ENCODE measurements at regions not wholly inside any gene's neighbourhood (a gene's known extent, or its start where the extent isn't known, plus 50 kb on each side); places are given as distances from the start of the nearest gene placed in this dataset.
"Not testable (repeated sequence)": the region's sequence is repeated elsewhere in the genome, so short reads cannot be mapped to it uniquely, and the experiment has no call there.

DNA sequence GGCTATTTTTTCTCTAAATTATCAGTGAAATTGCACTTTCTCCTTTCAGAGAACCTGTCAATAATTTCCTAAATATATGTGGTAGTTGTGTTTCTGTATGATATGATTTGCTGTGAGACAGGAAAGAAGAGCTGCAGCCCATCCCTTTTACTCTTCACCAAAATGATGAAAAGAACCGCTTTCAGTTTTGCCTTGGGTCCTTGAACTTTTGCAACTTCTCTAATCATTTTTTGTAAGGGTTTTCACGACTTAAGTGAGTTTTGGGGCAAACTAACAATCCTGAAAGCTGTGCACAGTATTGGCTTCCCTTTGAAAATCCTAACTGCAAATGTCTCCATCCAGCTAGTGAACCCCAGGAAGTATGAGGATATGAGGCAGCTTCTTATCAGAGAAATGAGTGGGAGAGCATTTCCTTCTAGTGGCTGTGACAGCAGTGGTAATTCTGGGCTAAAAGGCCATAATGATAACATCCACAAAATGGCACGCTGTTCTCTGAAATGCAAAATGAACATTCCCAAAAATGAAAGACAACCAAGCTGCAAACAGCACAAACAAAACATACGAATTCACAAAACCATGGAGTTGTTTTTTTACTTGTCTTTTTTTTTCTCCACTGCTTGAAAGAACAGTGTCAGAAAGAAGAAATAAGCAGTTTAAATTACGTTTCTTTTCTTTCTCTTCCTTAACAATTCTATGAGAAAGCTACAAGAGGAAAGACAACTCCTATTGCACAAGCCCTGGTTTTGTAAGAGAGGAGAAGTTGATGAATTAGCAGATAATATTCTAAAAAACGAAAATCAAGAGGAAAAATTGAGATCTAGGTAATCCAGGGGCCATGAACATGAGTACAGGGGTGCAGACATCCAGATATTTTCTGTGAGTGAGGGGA is 1291.6 kb upstream of the ZEB2 start:
- DNase-seq (ENCODE audit: low read depth, low spot score) = no peak

GRCh38 chr2:145807968-145808367 is 1288.0 kb upstream of the ZEB2 start:
- no peak for DNase-seq (ENCODE audit: low read depth, low spot score)
- H3K4me3 ChIP-seq (ENCODE audit: low read length) = no peak overlapping the region

More for the DNA sequence above, 1291.6 kb upstream of the ZEB2 start:
- no peak overlapping the region for H3K4me3 ChIP-seq (ENCODE audit: low read length)

- no peak overlapping the region for H3K4me3 ChIP-seq (ENCODE audit: low read length)
- no peak for DNase-seq (ENCODE audit: low read depth, low spot score)
These were observed 1287.6 kb upstream of the ZEB2 start for GRCh38 chr2:145807554-145807953.

GRCh38 chr2:145806546-145806945 is 1286.6 kb upstream of the ZEB2 start:
- no peak overlapping the region for H3K4me3 ChIP-seq (ENCODE audit: low read length)
- DNase-seq (ENCODE audit: low read depth, low spot score) = no peak

- no peak for DNase-seq (ENCODE audit: low read depth, low spot score)
- H3K4me3 ChIP-seq (ENCODE audit: low read length) = no peak overlapping the region
These were observed 1282.2 kb upstream of the ZEB2 start for GRCh38 chr2:145802133-145802532.

GRCh38 chr2:145801210-145801609 is 1281.3 kb upstream of the ZEB2 start:
- H3K4me3 ChIP-seq (ENCODE audit: low read length) = no peak overlapping the region
- DNase-seq (ENCODE audit: low read depth, low spot score) = no peak

GRCh38 chr2:145800151-145801091 is 1280.5 kb upstream of the ZEB2 start:
- DNase-seq (ENCODE audit: low read depth, low spot score) = peak; percentile 72
- no peak overlapping the region for H3K4me3 ChIP-seq (ENCODE audit: low read length)

GRCh38 chr2:145799595-145800108 is 1279.7 kb upstream of the ZEB2 start:
- H3K4me3 ChIP-seq (ENCODE audit: low read length) = no peak overlapping the region
- no peak for DNase-seq (ENCODE audit: low read depth, low spot score)

- no peak overlapping the region for H3K4me3 ChIP-seq (ENCODE audit: low read length)
- no peak for DNase-seq (ENCODE audit: low read depth, low spot score)
These were observed 1278.5 kb upstream of the ZEB2 start for GRCh38 chr2:145798419-145798818.

DNA sequence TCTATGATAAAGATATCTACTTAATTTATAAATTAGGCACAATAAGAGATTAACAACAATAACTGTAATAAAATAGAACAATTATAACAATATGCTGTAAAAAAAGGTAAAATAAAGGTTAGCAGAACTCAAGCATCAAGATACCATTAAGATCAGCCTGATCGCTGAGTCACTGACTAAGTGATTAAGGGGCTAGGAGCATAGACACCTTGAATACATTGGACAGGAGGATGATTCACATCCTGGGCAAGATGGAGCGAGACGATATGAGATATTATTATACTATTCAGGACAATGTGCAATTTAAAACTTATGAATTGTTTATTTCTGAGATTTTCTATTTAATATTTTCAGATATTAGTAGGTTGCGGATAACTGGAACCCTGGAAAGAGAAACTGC is 1277.8 kb upstream of the ZEB2 start:
- no peak for DNase-seq (ENCODE audit: low read depth, low spot score)
- H3K4me3 ChIP-seq (ENCODE audit: low read length) = no peak overlapping the region

- no peak for DNase-seq (ENCODE audit: low read depth, low spot score)
- H3K4me3 ChIP-seq (ENCODE audit: low read length) = no peak overlapping the region
These were observed 1272.8 kb upstream of the ZEB2 start for GRCh38 chr2:145792745-145793144.

GRCh38 chr2:145789636-145790035 is 1269.7 kb upstream of the ZEB2 start:
- no peak for DNase-seq (ENCODE audit: low read depth, low spot score)
- H3K4me3 ChIP-seq (ENCODE audit: low read length) = no peak overlapping the region

DNA sequence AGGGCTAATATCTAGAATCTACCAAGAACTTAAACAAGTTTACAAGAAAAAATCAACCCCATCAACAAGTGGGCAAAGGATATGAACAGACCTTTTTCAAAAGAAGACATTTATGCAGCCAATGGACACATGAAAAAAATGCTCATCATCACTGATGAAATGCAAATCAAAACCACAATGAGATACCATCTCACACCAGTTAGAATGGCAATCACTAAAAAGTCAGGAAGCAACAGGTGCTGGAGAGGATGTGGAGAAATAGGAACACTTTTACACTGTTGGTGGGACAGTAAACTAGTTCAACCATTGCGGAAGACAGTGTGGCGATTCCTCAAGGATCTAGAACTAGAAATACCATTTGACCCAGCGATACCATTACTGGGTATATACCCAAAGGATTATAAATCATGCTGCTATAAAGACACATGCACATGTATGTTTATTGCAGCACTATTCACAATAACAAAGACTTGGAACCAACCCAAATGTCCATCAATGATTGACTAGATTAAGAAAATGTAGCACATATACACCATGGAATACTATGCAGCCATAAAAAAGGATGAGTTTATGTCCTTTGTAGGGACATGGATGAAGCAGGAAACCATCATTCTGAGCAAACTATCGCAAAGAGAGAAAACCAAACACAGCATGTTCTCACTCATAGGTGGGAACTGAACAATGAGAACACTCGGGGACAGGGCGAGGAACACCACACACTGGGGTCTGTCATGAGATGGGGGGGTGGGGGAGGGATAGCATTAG is 1267.9 kb upstream of the ZEB2 start:
- not testable (repeated sequence) for DNase-seq (ENCODE audit: low read depth, low spot score); H3K4me3 ChIP-seq (ENCODE audit: low read length)

DNA sequence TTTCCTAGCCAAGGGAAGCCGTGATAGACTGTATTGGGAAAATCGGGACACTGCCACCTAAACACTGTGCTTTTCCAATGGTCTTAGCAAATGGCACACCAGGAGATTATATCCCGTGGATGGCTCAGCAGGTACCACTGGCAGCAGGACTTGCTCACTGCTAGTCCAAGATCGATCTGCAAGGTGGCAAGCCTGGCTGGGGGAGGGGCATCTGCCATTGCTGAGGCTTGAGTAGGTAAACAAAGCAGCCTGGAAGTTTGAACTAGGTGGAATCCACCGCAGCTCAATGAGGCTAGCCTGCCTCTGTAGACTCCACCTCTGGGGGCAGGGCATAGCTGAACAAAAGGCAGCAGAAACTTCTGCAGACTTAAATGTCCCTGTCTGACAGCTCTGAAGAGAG is 1262.7 kb upstream of the ZEB2 start:
- not testable (repeated sequence) for DNase-seq (ENCODE audit: low read depth, low spot score); H3K4me3 ChIP-seq (ENCODE audit: low read length)

DNA sequence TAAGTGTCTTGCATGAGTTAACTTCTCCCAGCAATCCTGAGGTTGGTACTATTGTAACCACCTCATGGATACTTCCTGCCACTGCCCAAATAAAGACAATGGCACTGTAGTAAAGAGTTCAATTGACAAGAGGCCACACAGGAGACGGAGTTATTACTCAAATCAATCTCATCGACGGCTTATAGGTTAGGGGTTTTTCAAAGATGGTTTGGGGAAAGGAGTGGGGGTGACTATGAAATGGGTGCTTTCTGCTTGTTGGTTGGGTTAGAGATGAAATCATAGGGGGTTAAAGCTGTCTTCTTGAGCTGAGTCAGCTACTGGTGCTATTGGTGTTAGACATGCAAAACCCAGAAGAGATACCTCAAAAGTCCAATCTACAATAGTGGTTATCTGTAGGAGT is 1258.0 kb upstream of the ZEB2 start:
- H3K4me3 ChIP-seq (ENCODE audit: low read length) = no peak overlapping the region
- DNase-seq (ENCODE audit: low read depth, low spot score) = no peak

GRCh38 chr2:145777297-145777696 is 1257.4 kb upstream of the ZEB2 start:
- DNase-seq (ENCODE audit: low read depth, low spot score) = no peak
- no peak overlapping the region for H3K4me3 ChIP-seq (ENCODE audit: low read length)

GRCh38 chr2:145775591-145775990 is 1255.7 kb upstream of the ZEB2 start:
- no peak overlapping the region for H3K4me3 ChIP-seq (ENCODE audit: low read length)
- no peak for DNase-seq (ENCODE audit: low read depth, low spot score)

- no peak for DNase-seq (ENCODE audit: low read depth, low spot score)
- H3K4me3 ChIP-seq (ENCODE audit: low read length) = no peak overlapping the region
These were observed 1251.6 kb upstream of the ZEB2 start for GRCh38 chr2:145771525-145771924.

Measured in Jurkat, Clone E6-1 (cell line).